ENCODE measurements at regions not wholly inside any gene's neighbourhood (a gene's known extent, or its start where the extent isn't known, plus 50 kb on each side); places are given as distances from the start of the nearest gene placed in this dataset.

DNA sequence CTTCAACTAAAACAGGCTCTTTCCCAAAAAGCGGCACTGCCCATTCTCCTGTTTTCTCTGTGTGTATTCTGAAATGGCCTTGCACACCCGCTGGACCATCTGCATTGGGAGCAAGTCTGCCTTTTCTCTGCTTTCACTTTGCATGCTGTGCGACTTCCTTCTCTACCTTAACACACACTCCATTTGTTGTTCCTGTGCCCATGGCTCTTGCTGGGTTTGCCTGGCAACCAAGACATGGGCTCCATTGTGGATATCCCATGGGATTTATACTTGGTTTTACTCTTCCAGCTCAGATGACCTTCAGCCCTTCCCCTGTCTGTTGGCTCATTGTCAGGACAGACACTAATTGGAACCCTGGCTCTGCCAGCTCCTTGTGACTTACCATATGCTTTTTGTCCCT is 465.3 kb downstream of the REEP3 start:
- TF ChIP-seq CTCF (IDR thresholded peaks at IDR 0.05; ENCODE audit: low read depth, low read length) (no peak), EZH2phosphoT487 (IDR thresholded peaks at IDR 0.05; ENCODE audit: low read depth) (no peak)
